ENCODE measurements at regions not wholly inside any gene's neighbourhood (a gene's known extent, or its start where the extent isn't known, plus 50 kb on each side); places are given as distances from the start of the nearest gene placed in this dataset.

DNA sequence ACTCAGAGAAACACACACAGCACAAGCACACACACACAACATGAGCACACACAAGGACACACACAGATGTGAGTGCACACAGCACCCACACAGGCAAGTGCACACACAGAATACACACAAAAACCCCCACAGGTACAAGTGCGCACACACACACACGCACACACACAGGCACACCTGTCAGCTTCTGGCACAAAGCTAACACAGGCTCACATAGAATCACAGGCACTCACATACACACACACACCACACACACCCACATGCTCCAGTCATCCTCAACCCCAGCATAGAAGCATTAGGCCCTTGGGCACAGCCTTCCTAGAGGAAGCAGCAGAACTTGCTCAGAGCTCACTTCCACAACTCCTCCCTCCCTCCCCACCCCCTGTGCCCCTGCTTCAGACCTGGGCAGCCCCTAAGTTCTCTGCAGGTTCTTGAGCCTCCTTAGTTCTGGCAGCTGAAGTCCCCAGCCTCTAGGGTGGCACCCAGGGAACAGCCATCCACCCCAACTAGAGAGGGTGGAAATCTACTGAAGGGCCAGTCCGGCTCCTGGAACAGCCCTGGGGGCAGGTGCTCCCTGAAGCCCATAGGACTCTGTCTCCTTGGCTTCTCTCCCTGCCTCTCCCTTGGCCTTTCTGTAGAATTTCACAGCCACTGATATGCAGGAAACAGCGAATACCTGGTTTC is 129.9 kb upstream of the VSTM2B start:
- intact Hi-C loops (cut with DNase I): no loop called here
- Histone ChIP-seq H3K4me1 (no peaks in the 10 kb centered on the region), H3K27me3 (no peaks in the 10 kb centered on the region), H3K9me3 (peaks cover 5% of the 10 kb centered on the region), H3K36me3 (no peaks in the 10 kb centered on the region), H3K27ac (no peak overlapping the region), H3K4me3 (no peak overlapping the region)
- DNase-seq (ENCODE audit: extremely low spot score in 2 of 2): no peak
- TF ChIP-seq, protein P1, sequence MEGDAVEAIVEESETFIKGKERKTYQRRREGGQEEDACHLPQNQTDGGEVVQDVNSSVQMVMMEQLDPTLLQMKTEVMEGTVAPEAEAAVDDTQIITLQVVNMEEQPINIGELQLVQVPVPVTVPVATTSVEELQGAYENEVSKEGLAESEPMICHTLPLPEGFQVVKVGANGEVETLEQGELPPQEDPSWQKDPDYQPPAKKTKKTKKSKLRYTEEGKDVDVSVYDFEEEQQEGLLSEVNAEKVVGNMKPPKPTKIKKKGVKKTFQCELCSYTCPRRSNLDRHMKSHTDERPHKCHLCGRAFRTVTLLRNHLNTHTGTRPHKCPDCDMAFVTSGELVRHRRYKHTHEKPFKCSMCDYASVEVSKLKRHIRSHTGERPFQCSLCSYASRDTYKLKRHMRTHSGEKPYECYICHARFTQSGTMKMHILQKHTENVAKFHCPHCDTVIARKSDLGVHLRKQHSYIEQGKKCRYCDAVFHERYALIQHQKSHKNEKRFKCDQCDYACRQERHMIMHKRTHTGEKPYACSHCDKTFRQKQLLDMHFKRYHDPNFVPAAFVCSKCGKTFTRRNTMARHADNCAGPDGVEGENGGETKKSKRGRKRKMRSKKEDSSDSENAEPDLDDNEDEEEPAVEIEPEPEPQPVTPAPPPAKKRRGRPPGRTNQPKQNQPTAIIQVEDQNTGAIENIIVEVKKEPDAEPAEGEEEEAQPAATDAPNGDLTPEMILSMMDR (IDR thresholded peaks at IDR 0.05): no peak

DNA sequence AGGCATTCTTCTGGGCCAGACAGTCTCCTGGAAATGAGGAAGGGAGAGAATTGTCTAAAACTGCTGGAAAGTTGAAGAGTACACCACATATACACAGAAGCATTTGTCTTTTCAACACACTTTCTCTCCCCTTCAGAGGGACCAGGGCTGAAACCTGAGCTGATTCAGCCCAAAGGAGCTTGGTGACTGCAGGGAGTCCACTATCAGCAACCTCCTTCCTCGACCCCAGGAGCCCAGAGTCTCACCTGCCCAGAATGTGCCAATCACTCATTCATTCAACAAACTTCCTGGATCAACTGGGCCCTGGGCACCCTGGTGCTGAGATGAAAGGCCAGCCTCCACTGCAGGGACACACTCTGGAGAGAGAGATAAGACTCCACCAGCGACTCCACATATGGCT is 128.9 kb upstream of the VSTM2B start:
- Histone ChIP-seq H3K9me3 (no peaks in the 10 kb centered on the region), H3K4me3 (no peak overlapping the region), H3K27ac (no peak overlapping the region), H3K27me3 (no peaks in the 10 kb centered on the region), H3K4me1 (no peaks in the 10 kb centered on the region), H3K36me3 (no peaks in the 10 kb centered on the region)
- DNase-seq (ENCODE audit: extremely low spot score in 2 of 2): no peak
- intact Hi-C loops (cut with DNase I): no loop called here
- TF ChIP-seq POLR2A (IDR thresholded peaks at IDR 0.05): no peak
- TF ChIP-seq POLR2AphosphoS5 (IDR thresholded peaks at IDR 0.05; ENCODE audit: insufficient read depth in 1 of 2, low read depth in 1 of 2): no peak
- TF ChIP-seq, protein P1 (IDR thresholded peaks at IDR 0.05): no peak

DNA sequence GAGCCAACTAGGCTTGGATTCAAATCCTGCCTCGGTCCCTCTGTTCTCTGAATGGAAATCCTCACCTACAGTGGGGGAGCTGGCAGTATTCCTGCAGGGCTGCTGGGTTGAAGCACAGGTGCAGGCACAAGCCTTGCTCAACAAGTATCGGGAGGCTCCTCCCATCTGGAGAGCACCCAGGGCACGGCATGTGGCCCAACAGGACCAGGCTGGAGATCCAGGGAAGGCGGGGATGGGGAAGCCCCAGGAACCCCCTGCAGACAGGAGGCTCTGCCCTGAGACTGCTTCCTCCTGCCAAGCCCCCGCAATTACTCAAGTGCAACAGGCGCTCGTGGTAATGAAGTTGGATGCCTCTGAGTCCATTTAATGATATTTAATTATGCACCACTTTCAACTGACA is 128.0 kb upstream of the VSTM2B start:
- H3K36me3 ChIP-seq: no peaks in the 10 kb centered on the region
- intact Hi-C loops (cut with DNase I): no loop called here
- no peaks in the 10 kb centered on the region for H3K27me3 ChIP-seq
- H3K4me3 ChIP-seq: no peak overlapping the region
- no peaks in the 10 kb centered on the region for H3K9me3 ChIP-seq
- H3K27ac ChIP-seq: no peak overlapping the region
- TF ChIP-seq, protein P1 (IDR thresholded peaks at IDR 0.05): no peak
- TF ChIP-seq POLR2A (IDR thresholded peaks at IDR 0.05) (no peak), POLR2AphosphoS5 (IDR thresholded peaks at IDR 0.05; ENCODE audit: insufficient read depth in 1 of 2, low read depth in 1 of 2) (no peak)
- DNase-seq (ENCODE audit: extremely low spot score in 2 of 2): no peak
- no peaks in the 10 kb centered on the region for H3K4me1 ChIP-seq

DNA sequence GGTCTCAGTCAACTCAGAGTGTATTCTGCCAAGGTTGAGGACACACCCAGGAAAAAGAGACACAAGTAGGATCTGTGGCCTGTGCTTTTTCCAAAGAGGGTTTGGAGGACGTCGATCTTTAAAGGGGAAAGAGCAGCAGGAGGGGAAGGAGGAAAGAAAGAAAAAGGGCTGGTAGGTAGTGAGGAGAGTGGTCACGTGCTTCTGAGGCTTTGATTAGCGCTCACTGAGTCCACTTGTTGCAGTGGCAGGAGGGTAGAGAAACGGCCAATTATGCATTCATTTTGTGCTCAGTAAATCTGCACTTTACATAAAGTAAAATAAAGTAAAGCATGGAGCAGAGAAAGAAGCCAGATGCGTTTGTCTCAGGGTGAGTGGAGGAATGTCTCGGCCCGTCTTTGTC is 126.0 kb upstream of the VSTM2B start:
- no peak for DNase-seq (ENCODE audit: extremely low spot score in 2 of 2)
- intact Hi-C loops (cut with DNase I): no loop called here
- H3K27ac ChIP-seq: no peak overlapping the region

More for the DNA sequence above, 126.0 kb upstream of the VSTM2B start:
- Histone ChIP-seq H3K9me3 (no peaks in the 10 kb centered on the region), H3K4me3 (no peak overlapping the region), H3K27me3 (no peaks in the 10 kb centered on the region), H3K36me3 (no peaks in the 10 kb centered on the region), H3K4me1 (peaks cover 7% of the 10 kb centered on the region)
- TF ChIP-seq POLR2A (IDR thresholded peaks at IDR 0.05) (no peak), POLR2AphosphoS5 (IDR thresholded peaks at IDR 0.05; ENCODE audit: insufficient read depth in 1 of 2, low read depth in 1 of 2) (no peak)
- TF ChIP-seq, protein P1 (IDR thresholded peaks at IDR 0.05): no peak
